ENCODE measurements at regions not wholly inside any gene's neighbourhood (a gene's known extent, or its start where the extent isn't known, plus 50 kb on each side); places are given as distances from the start of the nearest gene placed in this dataset.
"Not testable (repeated sequence)": the region's sequence is repeated elsewhere in the genome, so short reads cannot be mapped to it uniquely, and the experiment has no call there.

DNA sequence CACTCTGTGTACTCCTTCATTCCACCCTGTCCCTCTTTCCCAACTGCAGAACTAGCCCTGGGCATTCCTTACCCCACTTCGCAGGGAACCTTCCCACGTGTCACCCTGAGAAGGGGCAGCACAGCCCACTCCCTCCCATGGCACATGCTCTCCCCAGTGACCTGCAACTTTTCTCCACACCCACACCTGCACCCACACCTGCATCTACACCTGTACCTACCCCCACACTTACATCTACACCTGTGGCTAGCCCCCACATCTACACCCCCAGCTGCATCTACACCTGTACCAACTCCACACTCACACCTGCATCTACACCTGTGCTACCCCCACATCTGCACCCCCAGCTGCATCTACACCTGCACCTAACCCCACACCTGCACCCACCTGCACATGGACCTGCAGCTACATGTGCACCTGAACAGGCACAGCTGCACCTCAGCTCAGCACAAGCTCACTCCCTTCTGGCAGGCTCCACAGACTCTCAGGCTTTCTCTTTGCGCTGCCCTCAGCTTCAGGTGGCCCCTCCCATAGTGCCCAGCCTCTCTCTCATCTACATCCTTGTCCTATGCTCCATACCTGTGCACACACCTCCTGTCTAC is 234.1 kb downstream of the TUBA3C start:
- no peak for DNase-seq

DNA sequence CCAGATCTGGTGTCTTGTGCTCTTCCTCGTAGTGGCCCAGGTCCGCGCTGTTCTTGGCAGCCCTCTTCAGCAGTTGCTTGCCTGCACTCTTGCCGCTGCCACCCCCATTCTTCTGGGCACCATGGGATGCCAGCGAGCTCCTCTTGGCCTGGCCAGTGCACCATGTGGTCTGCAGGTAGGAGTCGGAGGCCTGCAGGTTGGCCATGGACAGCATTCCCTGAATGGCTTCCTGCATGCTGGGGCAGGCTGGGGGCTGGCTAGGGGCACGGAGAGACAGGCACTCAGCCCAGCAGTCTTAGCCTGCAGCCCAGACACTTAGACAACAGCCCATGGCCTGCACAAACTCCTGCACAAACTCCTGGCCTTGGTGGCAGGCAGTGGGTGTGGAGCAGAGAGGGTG is 234.9 kb downstream of the TUBA3C start:
- no peak for DNase-seq

DNA sequence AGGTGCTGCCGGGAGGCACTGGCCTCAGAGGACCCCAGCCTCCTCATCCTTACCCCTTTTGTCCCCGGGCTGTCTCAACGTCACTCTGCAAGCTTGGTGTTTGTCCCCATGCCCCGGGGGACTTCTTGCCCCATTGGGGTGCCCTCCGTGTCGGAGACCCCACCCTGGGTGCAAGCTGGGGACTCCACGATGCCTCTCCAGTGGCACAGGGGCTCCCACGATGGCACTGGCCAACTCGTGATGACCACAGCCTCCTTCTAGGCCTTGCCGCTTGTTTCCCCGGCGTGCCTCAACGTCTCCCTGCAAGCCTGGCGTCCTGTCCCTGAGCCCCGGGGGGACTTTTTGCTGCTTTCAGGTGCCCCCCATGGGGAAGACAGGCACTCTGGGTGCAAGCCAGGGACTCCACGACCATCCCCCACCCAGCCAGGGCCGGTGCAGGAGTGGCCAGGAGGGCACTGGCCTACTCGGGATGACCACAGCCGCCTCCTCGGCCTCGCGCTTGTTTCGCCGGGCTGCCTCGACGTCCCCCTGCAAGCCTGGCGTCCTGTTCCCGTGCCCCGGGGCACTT is 237.0 kb downstream of the TUBA3C start:
- no peak for DNase-seq

DNA sequence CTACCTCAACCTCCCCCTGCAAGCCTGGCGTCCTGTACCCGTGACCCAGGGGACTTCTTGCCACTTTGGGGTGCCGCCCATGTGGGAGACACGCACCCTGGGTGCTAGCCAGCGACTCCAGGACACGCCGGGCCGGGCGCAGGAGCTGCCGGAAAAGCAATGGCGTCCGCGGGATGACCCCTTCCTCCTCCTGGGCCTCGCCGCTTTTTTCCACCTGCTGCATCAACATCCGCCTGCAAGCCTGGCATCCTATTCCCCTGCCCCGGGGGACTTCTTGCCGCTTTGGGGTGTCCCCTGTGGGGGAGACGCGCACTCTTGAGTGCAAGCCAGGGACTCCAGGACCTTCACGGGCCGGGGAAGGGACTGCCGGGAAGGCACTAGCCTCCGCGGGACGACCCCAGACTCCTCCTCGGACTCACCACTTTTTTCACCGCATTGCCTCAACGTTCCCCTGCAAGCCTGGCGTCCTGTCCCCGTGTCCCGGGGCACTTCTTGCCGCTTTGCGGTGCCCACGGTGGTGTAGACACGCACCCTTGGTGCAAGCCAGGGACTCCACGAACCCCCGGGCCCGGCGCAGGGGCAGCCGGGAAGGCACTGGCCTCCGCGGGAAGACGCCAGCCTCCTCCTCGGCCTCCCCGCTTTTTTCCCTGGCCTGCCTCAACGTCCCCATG is 237.8 kb downstream of the TUBA3C start:
- peak; percentile 12 for DNase-seq

DNA sequence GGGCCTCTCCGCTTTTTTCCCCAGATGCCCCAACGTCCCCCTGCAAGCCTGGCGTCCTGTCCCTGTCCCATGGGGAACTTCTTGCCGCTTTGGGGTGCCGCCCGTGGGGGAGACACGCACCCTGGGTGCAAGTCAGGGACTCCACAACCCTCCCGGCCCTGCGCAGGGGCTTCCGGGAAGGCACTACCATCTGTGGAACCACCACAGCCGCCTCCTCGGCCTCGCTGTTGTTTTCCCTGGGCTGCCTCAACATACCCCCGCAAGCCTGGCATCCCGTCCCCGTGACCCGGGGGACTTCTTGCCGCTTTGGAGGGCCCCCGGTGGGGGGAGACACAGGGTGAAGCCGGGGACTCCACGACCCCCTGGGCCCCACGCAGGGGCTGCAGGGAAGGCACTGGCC is 238.4 kb downstream of the TUBA3C start:
- no peak for DNase-seq

DNA sequence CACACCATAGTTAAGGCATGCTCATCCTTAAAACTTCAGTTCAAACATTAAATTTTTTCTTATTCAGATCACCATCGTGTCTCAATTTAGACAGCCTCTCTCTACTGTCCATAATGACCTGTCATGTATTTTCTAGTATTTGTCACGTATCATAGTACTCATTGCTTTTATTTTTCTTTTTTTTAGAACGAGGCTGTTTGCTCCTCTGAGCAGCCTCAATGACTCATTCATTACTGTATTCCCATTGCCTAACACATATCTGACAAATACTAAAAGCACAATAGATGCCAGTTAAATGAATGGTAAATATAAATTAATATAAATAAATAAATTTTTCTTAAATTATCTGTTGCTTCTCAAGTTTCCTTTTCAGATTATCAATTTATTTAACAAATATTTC is 245.5 kb downstream of the TUBA3C start:
- DNase-seq = no peak

DNA sequence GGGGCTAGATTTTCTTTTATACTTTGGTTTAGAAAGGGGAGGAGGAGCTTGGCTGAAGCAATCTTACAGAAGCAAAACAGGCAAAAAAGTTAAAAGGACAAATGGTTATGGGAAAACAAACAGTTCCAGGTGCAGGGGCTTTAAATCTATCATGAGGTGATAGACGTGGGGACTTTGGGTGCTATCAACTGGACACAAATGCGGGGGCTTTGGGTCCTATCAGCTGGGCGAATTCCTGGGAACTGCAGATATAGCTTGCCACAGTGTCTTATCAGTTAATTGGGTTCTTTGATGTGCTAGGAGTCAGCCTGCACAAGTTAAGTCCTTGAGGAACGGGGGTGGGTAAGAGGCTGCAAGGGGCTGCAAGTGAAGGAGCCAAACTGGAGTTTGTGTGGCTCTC is 260.6 kb downstream of the TUBA3C start:
- DNase-seq = no peak

DNA sequence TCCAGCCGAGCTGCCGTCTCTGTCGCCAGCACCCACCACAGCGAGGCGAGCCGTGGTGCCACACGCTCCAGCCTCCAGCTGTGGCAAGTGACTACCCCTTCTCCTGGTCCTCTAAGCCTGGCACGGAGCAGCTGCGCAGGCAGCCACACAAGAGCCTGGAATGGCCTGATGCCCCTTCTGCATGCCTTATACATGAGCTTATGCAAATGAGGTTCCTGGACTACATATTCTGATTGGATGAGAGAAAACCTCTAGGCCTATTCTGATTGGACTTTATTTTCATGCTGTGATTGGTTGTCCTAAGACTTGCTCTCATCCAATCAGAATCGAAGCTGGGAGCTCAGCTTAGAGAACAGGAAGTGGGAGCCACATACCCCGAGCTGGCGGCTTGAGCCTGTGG is 276.5 kb downstream of the TUBA3C start:
- DNase-seq = not testable (repeated sequence)

DNA sequence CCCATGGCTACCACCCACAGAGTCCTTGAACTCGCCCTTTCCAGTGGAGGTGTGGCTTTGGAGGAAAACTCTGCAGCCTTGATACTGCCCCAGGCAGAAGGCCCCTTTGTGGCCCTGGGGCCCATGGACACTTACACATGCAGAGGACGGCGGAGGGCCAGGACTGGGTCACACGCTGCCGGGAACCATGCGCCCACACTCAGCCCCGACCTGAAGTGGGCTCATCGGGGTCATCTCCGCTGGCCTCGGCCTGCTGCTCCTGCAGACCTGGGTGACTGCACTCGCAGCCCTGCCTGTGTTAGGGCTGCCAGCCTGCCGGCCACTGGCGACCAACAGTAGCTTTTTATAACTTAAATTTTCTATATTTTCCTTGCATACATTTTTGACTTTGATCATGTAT is 286.2 kb downstream of the TUBA3C start:
- not testable (repeated sequence) for DNase-seq

DNA sequence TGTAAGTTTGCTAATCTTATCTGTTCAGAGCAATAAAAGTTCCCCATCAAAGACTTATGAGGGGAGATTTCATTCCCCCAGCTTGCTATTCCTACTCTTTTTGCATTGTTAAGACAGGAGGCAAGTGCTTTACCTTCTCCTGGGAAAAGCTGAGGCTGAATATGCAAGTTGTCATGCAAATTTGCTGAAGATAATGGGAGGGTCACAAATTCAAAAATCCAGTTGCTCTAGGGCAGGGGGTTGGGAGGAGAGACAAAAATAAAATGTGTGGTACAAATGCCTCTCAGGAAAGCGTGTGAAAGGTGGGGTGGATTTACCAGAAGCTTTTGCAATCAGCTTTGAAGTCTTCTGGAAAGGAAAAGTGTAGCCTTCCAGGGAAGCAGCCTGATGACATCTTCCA is 290.4 kb downstream of the TUBA3C start:
- not testable (repeated sequence) for DNase-seq

DNA sequence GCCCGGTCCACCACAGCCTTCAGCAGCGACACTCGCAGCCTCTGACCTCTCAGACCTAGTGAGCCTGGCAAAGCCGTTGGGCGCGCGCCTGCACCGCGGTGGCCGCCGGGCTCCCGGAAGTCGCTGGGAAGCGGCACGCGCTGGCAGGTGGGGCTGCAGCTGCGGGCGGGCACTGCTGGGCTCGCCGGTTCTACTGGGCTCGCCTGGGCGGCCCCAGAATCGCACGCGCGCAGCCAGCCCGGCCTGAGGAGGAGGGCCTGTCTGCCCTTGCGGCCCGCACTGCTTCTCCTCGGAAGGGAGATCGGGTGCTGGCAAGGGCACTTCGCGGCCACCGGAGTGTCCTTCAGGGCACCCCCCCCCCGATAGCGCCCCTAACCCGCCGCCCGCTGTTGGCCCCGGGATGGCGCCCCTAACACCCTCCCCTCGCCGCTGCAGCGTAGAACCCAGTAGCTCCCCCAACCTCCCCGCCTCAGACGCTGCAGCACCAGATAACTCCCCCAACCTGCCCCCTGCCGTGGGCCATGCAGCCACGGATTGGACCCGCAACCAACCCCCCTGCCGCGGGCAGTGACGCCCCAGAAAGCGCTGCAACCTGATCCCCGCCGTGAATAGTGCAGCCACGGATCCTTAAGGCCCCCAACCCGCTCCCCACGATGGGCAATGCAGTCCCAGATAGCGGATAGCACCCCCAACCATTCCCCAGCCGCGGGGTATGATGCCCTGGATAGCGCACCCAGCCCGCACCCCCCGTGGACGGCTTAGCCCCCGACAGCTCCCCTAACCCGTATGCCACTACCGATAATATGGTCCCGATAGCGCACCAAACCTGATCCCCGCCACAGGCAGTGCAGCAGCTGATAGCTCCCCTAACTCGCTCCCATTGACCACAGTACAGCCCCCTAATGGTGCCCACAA is 306.5 kb downstream of the TUBA3C start:
- DNase-seq = not testable (repeated sequence)

DNA sequence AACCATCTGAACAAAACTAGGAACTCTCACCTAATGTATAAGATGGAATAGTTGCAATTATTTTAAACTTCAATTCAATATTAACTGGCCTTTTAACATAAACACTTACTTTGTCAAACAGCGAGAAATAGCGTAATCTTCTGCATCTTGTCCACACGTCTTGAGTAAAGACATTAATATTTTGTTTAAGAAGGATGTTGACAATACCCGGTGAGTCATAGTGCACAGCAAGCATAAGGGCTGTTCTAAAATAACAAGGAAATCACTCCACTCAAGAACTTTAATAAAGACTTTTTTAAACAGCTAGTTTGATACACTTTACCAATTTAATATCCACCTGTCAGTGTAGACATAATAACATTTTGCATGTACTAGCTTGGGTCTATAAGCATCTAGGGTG is 311.1 kb downstream of the TUBA3C start:
- DNase-seq = not testable (repeated sequence)

DNA sequence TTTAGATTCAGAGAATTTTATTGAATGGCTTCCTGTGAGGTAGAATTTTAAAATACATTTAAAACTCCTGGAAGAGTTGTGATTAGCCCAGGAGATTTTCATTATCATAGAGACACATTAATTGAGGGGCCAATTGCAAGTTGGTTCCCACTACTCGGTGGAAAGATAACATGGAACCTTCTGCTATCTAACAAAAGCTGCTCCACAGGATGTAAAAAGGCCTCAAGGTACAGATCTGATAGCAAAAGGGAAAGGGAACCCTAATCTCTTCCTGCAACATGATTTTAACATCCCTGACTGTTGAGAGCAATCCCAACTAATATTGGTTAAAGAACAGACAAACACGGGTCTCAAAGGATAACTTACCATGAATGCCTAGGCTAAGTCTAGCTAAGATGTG is 312.3 kb downstream of the TUBA3C start:
- not testable (repeated sequence) for DNase-seq

DNA sequence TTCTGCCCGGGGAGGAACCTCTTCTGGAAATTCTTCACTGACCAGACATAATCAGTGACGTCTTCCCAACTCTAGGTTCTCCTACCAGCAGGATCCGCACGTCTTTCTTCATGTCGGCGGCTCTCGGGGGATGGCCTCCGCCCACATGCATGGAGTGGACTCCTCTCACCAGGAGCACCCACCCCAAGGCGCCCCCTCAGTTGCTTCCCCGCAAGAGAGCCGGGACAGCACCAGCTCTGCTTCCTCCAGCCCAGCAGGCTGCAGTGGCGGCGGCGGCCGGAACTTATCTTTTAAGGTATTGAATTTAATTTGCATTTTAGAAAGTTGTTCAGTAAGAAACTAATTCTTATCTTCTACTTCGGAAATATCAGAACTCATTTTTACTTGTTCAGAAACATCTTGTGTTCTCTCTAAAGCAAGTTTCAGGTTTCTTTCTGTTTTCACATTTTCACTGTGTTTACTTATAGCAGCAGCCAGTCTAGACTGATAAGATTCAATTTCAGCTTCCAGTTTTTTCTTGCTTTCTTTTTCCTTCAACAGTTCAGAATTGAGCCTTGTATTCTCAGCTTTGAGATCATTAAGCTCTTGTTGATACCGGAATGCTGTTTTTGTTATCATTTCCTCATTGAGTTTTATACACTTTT is 343.5 kb downstream of the TUBA3C start:
- peak; percentile 4 for DNase-seq

DNA sequence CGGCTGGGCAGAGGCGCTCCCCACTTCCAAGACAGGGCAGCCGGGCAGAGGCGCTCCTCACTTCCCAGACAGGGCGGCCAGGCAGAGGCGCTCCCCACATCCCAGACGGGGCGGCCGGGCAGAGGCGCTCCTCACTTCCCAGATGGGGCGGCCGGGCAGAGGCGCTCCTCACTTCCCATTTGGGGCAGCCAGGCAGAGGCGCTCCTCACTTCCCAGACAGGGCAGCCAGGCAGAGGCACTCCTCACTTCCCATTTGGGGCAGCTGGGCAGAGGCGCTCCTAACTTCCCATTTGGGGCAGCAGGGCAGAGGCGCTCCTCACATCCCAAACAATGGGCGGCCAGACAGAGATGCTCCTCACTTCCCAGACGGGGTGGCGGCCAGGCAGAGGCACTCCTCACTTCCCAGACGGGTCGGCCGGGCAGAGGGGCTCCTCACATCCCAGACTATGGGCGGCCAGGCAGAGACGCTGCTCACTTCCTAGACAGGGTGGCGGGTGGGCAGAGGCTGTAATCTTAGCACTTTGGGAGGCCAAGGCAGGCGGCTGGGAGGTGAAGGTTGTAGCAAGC is 344.4 kb downstream of the TUBA3C start:
- DNase-seq = not testable (repeated sequence)

DNA sequence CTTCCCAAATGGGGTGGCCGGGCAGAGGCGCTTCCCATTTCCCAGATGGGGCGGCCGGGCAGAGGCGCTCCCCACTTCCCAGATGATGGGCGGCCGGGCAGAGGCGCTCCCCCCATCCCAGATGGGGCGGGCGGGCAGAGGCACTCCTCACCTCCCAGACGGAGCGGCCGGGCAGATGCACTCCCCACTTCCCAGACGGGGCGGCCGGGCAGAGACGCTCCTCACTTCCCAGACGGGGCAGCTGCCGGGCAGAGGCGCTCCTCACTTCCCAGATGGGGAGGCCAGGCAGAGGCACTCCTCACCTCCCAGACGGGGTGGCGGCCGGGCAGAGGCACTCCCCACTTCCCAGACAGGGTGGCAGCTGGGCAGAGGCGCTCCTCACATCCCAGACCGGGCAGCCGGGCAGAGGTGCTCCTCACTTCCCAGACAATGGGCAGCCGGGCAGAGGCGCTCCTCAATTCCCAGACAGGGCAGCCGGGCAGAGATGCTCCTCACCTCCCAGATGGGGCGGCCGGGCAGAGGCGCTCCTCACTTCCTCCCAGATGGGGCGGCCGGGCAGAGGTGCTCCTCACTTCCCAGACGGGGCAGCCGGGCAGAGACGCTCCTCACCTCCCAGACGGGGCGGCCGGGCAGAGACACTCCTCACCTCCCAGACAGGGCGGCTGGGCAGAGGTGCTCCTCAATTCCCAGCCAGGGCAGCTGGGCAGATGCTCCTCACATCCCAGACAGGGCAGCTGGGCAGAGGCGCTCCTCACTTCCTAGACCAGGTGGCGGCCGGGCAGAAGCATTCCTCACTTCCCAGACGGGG is 345.0 kb downstream of the TUBA3C start:
- DNase-seq = peak; percentile 11

DNA sequence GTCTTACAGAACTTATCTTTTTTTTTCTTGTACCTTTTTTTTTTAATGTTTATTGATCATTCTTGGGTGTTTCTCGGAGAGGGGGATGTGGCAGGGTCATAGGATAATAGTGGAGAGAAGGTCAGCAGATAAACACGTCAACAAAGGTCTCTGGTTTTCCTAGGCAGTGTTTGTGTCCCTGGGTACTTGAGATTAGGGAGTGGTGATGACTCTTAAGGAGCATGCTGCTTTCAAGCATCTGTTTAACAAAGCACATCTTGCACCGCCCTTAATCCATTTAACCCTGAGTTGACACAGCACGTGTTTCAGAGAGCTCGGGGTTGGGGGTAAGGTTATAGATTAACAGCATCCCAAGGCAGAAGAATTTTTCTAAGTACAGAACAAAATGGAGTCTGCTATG is 345.9 kb downstream of the TUBA3C start:
- DNase-seq = not testable (repeated sequence)

DNA sequence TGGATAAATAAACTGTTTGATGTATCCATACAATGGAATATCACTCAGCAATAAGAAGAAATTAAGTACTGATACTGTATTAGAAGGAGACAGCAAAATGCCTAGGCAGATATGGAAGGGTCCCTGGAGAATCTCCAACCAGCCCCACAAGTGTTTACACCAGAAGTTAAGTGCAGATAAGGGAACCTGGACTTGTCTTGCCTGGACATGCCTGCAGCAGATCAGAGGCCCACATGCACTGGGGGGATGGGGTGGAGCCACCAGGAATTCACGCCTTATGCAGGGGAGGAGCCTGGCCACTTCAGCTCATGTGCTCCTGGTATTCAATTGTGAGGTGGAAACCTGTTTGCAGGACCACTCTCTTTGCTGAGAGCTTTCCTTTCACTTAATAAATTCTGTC is 356.9 kb downstream of the TUBA3C start:
- DNase-seq = not testable (repeated sequence)

DNA sequence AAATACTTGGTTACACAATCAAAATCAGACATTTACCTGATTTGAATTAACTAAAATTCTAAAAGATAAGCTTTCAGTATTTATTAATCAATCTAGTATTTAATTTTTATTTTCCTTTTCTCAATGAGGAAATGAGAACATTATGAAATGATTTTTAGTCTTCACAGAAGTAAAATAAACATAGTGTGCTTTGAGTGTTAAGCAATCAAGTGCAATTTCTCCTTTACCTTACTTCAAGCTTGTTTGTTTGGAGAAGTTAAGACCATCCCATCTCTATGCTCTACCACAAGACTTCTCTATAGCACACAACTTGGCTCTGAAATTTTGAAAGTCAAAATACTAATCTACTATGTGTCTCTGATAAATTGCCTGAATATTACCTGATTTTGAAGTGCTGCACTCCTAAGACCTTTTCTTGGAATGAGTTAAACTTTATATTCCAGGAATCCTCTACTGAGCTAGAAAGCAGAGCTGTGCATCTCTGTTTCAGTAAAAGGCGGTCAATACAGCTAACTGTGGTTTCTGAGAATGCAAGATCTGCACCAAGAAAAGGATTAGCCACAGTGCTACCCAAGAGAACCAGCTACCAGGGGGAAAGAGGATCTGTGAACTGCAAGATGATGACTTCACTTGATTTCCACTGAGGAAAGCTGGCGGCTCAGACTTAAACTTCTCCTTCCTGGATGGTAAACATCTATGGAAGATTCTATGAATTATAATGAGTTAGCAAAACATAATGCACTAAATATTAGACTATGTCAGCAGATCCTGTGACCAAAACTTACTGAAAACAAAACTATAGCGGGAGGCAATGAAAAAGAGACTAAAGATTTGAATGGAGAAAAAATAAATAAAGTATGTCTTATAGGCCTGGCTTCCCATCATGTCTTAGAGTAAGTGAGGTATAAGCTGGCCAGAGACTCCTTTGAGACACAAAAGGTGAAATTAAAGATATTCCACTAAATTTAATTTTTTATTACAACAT is 358.7 kb downstream of the TUBA3C start:
- DNase-seq = not testable (repeated sequence)

DNA sequence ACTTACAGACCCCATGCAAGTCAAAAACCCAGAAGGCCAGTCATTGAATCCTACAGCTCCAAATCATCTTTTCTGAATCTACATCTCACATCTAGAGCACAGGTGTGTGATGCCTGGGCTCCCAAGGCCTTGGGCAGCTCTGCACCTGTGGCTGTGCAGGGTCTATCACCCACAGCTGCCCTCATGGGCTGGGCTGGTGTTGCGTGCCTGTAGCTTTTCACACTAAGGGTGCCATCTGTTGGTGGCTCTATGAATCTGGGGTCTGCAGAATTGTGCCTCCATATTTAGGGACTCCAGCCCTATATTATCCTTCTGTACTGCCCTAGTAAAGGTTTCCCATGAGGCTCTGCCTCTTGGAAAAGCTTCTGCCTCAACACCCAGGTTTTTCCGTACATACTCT is 407.6 kb downstream of the TUBA3C start:
- DNase-seq = not testable (repeated sequence)

Measured in activated gamma-delta T cell (primary cell).